BLaER1 treated with 17β-estradiol and CSF1 and Interleukin-3, amounts not matched to agents 10 nM and 100 nM (cell line): ENCODE measurements at regions not wholly inside any gene's neighbourhood (a gene's known extent, or its start where the extent isn't known, plus 50 kb on each side); places are given as distances from the start of the nearest gene placed in this dataset.

Source experiments
- H3K27ac ChIP-seq, 11 experiments: shearing (Covaris generic); formaldehyde crosslinking; 2 replicates each; pipeline ENCODE4 v1.8.1; 2022
- H3K27me3 ChIP-seq, 11 experiments: shearing (Covaris generic); formaldehyde crosslinking; 2 replicates each; pipeline ENCODE4 v1.8.1; 2022
- H3K36me3 ChIP-seq, 11 experiments: shearing (Covaris generic); formaldehyde crosslinking; 2 replicates each; pipeline ENCODE4 v1.8.1; 2022
- H3K4me1 ChIP-seq, 10 experiments: shearing (Covaris generic); formaldehyde crosslinking; 2 replicates each; pipeline ENCODE4 v1.8.1; 2022
- H3K4me2 ChIP-seq, 11 experiments: shearing (Covaris generic); formaldehyde crosslinking; 2 replicates each; pipeline ENCODE4 v1.8.1; 2022
- H3K4me3 ChIP-seq, 10 experiments: shearing (Covaris generic); formaldehyde crosslinking; 2 replicates each; pipeline ENCODE4 v1.8.1; 2022
- H3K9ac ChIP-seq, 11 experiments: shearing (Covaris generic); formaldehyde crosslinking; 2 replicates each; pipeline ENCODE4 v1.8.1; 2022
- H3K9me3 ChIP-seq, 11 experiments: shearing (Covaris generic); formaldehyde crosslinking; replicated peaks in 1 of 11; 2 replicates each; pipeline ENCODE4 v1.8.1; 2022
- H4K20me1 ChIP-seq, 11 experiments: shearing (Covaris generic); formaldehyde crosslinking; 2 replicates each; pipeline ENCODE4 v1.8.1; 2022
- Cebpa-rat ChIP-seq, 11 experiments: shearing (Covaris generic); IDR thresholded peaks; 2 replicates each; pipeline ENCODE4 v1.8.1; 2022

- Histone ChIP-seq H3K36me3 (no peaks in the 10 kb centered on the region), H3K4me1 (no peaks in the 10 kb centered on the region), H4K20me1 (no peaks in the 10 kb centered on the region), H3K4me3 (no peak overlapping the region), H3K27me3 (no peaks in the 10 kb centered on the region), H3K9me3 (no peaks in the 10 kb centered on the region), H3K27ac (no peak overlapping the region), H3K4me2 (no peak overlapping the region), H3K9ac (no peak overlapping the region)
- no peak for TF ChIP-seq Cebpa-rat (IDR thresholded peaks at IDR 0.05)
These were observed 119.4 kb upstream of the SORBS2 start for GRCh38 chr4:185931375-185931774.

- no peaks in the 10 kb centered on the region for H3K36me3 ChIP-seq
- no peaks in the 10 kb centered on the region for H3K27me3 ChIP-seq
- no peaks in the 10 kb centered on the region for H4K20me1 ChIP-seq
- no peaks in the 10 kb centered on the region for H3K4me1 ChIP-seq
- H3K9me3 ChIP-seq: no peaks in the 10 kb centered on the region
- no peak overlapping the region for H3K9ac ChIP-seq
- TF ChIP-seq Cebpa-rat (IDR thresholded peaks at IDR 0.05): no peak
- H3K4me3 ChIP-seq: no peak overlapping the region
- H3K27ac ChIP-seq: no peak overlapping the region
- no peak overlapping the region for H3K4me2 ChIP-seq
These were observed 120.0 kb upstream of the SORBS2 start for GRCh38 chr4:185931986-185932385.

- no peak overlapping the region for H3K9ac ChIP-seq
- H3K4me2 ChIP-seq: no peak overlapping the region
- TF ChIP-seq Cebpa-rat (IDR thresholded peaks at IDR 0.05): no peak
- H3K27me3 ChIP-seq: no peaks in the 10 kb centered on the region
- no peaks in the 10 kb centered on the region for H3K9me3 ChIP-seq
- no peaks in the 10 kb centered on the region for H3K36me3 ChIP-seq
- no peak overlapping the region for H3K27ac ChIP-seq
- no peaks in the 10 kb centered on the region for H4K20me1 ChIP-seq
- H3K4me3 ChIP-seq: no peak overlapping the region
- no peaks in the 10 kb centered on the region for H3K4me1 ChIP-seq
These were observed 120.5 kb upstream of the SORBS2 start for GRCh38 chr4:185932491-185932890.

DNA sequence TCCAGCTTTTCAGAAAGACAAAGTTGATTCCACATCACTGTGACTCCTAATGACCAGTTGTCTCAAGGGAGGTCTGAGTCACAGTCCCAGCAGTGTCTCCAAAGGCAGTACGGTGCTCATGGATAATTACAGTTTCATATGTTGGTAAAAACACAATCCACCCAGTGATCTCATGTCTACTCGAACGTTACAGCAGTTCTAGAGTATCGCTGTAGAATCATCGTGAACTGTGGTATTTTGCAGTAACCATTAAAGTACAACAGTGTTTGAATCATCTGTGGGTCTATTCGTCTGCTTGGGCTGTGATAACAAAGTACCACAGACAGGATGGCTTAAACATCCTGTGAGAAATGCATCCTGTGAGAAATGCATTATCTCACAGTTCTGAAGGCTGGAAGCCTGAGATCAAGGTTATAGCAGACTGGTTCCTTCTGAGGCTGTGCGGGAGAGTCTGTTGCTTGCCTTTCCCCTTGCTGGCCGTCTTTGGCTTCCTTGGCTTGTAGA, 121.1 kb upstream of the SORBS2 start:
- no peak overlapping the region for H3K4me3 ChIP-seq
- no peaks in the 10 kb centered on the region for H3K9me3 ChIP-seq

DNA sequence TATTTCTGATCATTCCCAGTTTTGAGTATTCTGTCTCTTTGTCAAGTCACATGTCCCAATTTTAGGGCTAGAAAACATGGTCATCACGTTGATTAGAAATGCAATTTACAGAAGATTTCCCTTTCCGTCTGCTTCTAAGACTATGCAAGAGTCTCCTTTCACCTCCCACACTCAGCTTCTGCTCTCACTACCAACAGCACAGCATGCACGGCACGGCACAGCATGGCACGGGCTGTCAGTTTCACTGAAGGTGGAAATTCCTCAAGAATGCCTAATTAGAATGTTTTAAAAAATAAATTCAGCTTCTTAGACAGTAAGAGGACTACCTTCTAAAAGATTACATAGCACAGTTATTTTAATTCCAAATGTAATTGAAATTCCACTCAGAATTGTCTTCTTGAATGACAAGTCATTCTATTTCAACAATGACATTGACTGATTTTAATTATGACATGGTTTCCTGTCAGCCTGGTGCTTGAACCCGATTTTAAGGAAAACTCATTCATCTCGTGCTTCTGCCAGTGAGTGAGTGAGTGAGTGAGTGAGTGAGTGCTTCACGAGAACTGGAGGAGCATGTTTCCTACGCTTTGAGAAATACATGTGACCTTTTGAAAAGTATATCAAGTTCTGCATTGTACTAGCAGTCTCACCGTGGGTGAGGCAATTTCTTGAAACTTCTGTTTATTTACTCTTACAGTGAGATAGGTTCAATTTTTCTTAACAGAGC, 124.8 kb upstream of the SORBS2 start:
- Histone ChIP-seq H4K20me1 (no peaks in the 10 kb centered on the region), H3K9me3 (no peaks in the 10 kb centered on the region), H3K27ac (no peak overlapping the region), H3K4me1 (no peaks in the 10 kb centered on the region), H3K36me3 (no peaks in the 10 kb centered on the region), H3K9ac (no peak overlapping the region), H3K4me2 (no peak overlapping the region), H3K27me3 (no peaks in the 10 kb centered on the region), H3K4me3 (no peak overlapping the region)
- TF ChIP-seq Cebpa-rat (IDR thresholded peaks at IDR 0.05): no peak

More for the DNA sequence above, 121.1 kb upstream of the SORBS2 start:
- Histone ChIP-seq H3K4me1 (no peaks in the 10 kb centered on the region), H3K4me2 (no peak overlapping the region), H3K36me3 (no peaks in the 10 kb centered on the region), H3K9ac (no peak overlapping the region), H4K20me1 (no peaks in the 10 kb centered on the region), H3K27ac (no peak overlapping the region), H3K27me3 (no peaks in the 10 kb centered on the region)
- no peak for TF ChIP-seq Cebpa-rat (IDR thresholded peaks at IDR 0.05)

GRCh38 chr4:185938654-185939053, 126.7 kb upstream of the SORBS2 start:
- Histone ChIP-seq H3K9ac (no peak overlapping the region), H3K27ac (no peak overlapping the region), H3K36me3 (no peaks in the 10 kb centered on the region), H3K4me2 (no peak overlapping the region), H4K20me1 (no peaks in the 10 kb centered on the region), H3K27me3 (no peaks in the 10 kb centered on the region), H3K4me1 (no peaks in the 10 kb centered on the region), H3K4me3 (no peak overlapping the region), H3K9me3 (no peaks in the 10 kb centered on the region)
- TF ChIP-seq Cebpa-rat (IDR thresholded peaks at IDR 0.05): no peak

DNA sequence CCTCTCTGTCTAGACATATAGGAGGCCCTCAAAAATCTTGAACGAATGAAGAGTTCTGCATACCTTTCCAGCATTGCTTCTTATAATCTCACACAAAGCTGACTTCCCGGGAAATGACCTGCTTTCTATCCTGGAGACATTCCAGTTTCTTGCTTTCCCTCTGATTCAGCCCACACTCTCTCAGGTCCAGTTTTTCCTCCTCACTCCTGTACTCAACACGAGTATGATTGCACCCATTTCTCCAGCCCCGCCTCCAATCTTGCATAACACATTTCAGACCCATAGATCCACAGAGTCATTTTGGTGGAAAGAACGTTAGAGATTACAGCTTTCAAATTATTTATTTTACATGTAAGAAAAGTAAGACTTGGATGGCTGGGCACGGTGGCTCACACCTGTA, 127.5 kb upstream of the TLR3 start:
- Histone ChIP-seq H3K4me2 (no peak overlapping the region), H3K9ac (no peak overlapping the region), H4K20me1 (no peaks in the 10 kb centered on the region), H3K27ac (no peak overlapping the region), H3K4me3 (no peak overlapping the region), H3K4me1 (no peaks in the 10 kb centered on the region), H3K9me3 (no peaks in the 10 kb centered on the region), H3K27me3 (no peaks in the 10 kb centered on the region), H3K36me3 (no peaks in the 10 kb centered on the region)
- TF ChIP-seq Cebpa-rat (IDR thresholded peaks at IDR 0.05): no peak

DNA sequence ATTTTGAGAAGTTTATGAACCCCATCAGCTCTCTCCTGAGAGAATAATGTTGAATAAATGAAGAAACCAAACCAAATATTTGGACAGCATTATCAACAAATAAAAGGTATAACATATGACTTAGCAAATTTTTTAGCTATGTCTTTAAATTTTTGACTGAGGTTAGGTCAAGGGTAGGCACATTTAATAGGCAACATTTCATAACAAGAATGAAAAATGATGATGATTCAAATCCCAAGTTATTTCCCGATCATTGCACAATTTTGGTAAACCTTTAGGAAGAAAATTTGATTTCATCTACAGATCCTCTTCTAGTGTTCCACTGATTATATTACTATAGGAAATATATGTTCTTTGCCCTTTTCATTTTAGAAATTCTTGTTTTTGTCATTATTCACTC, 123.7 kb upstream of the TLR3 start:
- H3K9me3 ChIP-seq: no peaks in the 10 kb centered on the region
- H3K36me3 ChIP-seq: no peaks in the 10 kb centered on the region
- no peak overlapping the region for H3K4me3 ChIP-seq
- H3K27ac ChIP-seq: no peak overlapping the region
- no peaks in the 10 kb centered on the region for H4K20me1 ChIP-seq
- no peaks in the 10 kb centered on the region for H3K4me1 ChIP-seq
- no peaks in the 10 kb centered on the region for H3K27me3 ChIP-seq
- TF ChIP-seq Cebpa-rat (IDR thresholded peaks at IDR 0.05): no peak
- no peak overlapping the region for H3K9ac ChIP-seq
- no peak overlapping the region for H3K4me2 ChIP-seq

DNA sequence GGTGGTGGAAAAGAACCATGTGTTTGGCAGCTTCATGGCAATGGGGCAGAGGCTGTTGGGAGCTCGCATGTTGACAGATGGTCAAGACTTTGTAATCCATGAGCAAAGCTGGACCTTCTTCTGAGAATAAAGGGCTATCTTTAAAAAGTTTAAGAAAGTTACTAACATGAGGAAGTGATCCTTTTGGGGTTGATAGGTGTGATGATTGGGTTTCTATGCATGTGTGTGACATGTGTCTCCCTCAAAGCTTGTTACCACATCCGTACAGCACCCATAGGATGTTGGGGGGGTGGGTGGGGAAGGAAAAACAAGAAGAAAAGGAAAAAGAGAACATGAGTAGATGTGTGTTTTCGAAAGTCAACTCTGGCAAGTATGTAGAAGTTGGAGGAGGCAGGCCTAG, 123.0 kb upstream of the TLR3 start:
- H3K27me3 ChIP-seq: no peaks in the 10 kb centered on the region
- no peaks in the 10 kb centered on the region for H3K36me3 ChIP-seq
- H3K4me2 ChIP-seq: no peak overlapping the region
- no peaks in the 10 kb centered on the region for H3K4me1 ChIP-seq
- no peak for TF ChIP-seq Cebpa-rat (IDR thresholded peaks at IDR 0.05)
- no peak overlapping the region for H3K9ac ChIP-seq
- H3K27ac ChIP-seq: no peak overlapping the region
- no peaks in the 10 kb centered on the region for H3K9me3 ChIP-seq
- no peak overlapping the region for H3K4me3 ChIP-seq
- H4K20me1 ChIP-seq: no peaks in the 10 kb centered on the region

GRCh38 chr4:185950891-185951290, 118.1 kb upstream of the TLR3 start:
- Histone ChIP-seq H3K4me1 (no peaks in the 10 kb centered on the region), H3K9ac (no peak overlapping the region), H3K4me2 (no peak overlapping the region), H3K27ac (no peak overlapping the region), H3K36me3 (no peaks in the 10 kb centered on the region), H3K9me3 (no peaks in the 10 kb centered on the region), H3K27me3 (no peaks in the 10 kb centered on the region), H3K4me3 (no peak overlapping the region), H4K20me1 (no peaks in the 10 kb centered on the region)
- no peak for TF ChIP-seq Cebpa-rat (IDR thresholded peaks at IDR 0.05)
